ENCODE measurements at regions not wholly inside any gene's neighbourhood (a gene's known extent, or its start where the extent isn't known, plus 50 kb on each side); places are given as distances from the start of the nearest gene placed in this dataset.
"Not testable (repeated sequence)": the region's sequence is repeated elsewhere in the genome, so short reads cannot be mapped to it uniquely, and the experiment has no call there.

DNA sequence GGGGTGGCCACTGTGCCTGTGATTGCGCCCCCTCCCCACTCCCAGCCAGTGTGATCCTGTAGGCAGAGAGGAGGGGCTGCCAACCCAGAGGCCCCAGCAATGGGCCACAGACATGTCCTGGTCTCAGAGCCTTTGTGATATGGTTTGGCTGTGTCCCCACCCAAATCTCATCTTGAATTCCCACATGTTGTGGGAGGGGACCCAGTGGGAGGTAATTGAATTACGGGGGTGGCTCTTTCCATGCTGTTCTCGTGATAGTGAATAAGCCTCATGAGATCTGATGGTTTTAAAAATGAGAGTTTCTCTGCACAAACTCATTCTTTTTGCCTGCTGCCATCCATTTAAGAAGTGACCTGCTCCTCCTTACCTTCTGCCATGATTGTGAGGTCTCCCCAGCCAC is 56.8 kb upstream of the ZNF469 start:
- no peak for DNase-seq

DNA sequence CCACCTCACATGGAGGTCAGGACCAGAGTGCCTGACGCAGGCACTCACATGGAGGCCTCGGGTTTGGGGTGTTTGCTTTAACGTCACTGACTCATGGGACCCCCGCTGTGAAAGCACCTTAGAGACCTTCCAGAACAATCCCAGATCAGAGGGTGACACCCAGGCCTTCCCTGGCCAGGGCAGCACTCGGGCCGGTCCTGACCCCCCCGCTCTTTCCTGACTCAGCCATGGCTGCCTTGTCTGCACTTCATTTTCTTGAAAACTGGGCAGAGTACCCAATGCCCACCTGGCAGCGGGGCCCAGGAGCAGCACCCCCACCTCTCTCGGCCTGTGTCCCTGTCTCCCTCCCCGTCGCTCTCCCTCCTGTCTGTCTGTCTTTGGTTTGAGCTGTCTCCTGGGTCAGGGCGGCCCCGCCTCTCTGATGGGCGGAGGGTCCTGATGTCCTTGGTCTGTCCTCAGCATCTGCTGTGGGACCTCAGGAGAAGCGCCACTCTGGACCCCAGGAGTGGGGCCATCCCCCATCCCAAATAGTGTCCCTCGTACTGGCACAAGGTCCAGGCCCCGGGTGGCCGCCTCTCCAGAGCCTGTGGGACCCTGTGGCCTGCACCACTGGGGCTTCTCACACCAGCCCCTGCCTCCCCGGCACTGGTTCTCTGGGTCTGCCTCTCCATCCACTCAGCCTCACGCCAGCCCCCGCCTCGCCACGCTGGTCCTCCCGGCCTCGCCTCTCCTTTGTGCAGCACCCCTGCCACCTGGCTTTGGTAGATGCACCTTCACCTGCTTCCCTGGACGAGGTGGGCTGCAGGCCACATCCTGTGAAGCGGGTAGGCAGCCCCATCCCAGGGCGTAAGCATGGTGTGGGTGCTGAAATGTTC is 55.9 kb upstream of the ZNF469 start:
- DNase-seq, result no peak

DNA sequence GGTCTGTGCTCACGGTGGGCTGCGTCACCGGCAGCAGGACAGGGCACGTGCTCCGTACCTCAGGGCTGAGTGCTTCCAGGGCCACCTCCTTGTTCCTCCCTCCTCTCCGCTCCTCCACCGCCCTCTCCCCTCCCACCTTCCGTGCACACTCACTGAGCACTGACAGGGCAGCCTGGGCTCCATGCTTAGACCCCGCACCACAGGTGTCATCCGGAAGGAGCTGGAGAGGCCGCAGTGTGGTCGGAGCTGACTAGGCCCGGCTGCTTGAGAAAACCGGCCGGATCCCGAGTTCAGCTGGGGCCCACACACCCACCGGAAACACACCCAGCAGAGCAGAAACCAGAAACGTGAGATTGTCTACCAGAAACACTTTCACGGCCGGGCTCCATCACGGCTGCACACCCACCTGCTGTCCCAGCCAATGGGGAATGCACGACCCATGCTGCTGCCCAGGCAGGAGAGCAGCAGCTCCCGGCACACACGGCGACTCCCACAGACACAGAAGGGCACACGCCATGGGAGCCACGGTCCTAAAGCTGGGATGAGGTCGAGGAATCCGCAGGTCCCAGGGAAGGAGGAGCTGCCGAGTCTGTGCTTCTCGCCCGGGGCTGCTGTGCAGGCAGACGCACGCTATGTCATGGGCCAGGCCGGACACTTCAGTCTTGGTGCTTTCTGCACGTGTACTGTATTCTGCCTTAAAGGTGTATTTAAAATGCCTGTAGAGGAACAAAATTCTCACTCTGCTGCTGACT is 55.0 kb upstream of the ZNF469 start:
- no peak for DNase-seq

- DNase-seq, result no peak
These were observed 54.3 kb upstream of the ZNF469 start for GRCh38 chr16:88328313-88328980.

- no peak for DNase-seq
These were observed 52.7 kb upstream of the ZNF469 start for GRCh38 chr16:88329726-88330700.

- DNase-seq, result no peak
These were observed 51.5 kb upstream of the ZNF469 start for GRCh38 chr16:88330971-88331890.

GRCh38 chr16:88331989-88332920 is 50.5 kb upstream of the ZNF469 start:
- peak; percentile 90 for DNase-seq

DNA sequence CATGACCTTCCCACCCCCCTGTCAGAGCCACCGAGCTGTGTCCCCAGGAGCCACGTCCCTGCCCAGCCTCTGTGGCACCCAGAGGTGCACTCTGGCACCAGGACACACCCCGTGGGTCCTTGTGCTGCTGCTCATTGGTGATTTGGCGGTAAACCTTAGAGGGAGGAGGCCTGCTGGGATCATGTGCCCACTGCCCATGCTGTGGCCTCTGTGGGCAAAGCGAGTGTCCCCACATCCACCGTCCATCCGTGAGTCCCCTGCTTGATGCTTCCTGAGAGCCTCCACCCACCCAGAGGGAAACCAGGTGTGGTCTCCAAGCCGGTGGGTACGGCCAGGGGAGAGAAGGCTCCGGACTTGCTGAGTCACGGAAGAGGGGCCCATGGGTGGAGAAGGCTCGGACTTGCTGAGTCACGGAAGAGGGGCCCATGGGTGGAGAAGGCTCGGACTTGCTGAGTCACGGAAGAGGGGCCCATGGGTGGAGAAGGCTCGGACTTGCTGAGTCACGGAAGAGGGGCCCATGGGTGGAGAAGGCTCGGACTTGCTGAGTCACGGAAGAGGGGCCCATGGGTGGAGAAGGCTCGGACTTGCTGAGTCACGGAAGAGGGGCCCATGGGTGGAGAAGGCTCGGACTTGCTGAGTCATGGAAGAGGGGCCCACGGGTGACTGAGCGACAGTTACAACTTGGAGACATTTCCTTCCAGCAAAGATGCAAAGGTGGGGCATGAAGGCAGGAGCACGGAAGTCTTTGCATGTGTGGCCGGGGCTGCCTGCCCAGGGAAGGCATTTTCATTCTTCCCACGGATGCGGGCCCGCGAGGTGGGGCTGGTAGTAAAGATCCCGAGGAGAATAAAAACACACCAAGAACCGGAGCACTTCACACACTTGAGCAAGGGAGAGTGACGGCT is 49.6 kb upstream of the ZNF469 start:
- not testable (repeated sequence) for DNase-seq

Measured in 8988T (cell line).